K562 (cell line): ENCODE measurements at regions not wholly inside any gene's neighbourhood (a gene's known extent, or its start where the extent isn't known, plus 50 kb on each side); places are given as distances from the start of the nearest gene placed in this dataset.
A peak's percentile ranks its signal among the peaks of the same experiment; 100 is the strongest.

Source experiments
- CHD7 ChIP-seq: fragments of 200-600 bp; sonication (generic); IDR thresholded peaks from one replicate; pipeline ENCODE4 v1.6.1; 2012; ENCODE audit warnings: mild to moderate bottlenecking, low read depth, low read length, inconsistent platforms
- CTBP1 ChIP-seq: fragments of 450-650 bp; IDR thresholded peaks from 2 replicates; pipeline ENCODE4 v1.6.1; 2016; ENCODE audit warnings: borderline replicate concordance
- MAFK ChIP-seq: IDR thresholded peaks from 2 replicates; pipeline ENCODE4 v1.6.1; 2011; ENCODE audit warnings: low read length, improper control_type of control experiment
- RBM22 ChIP-seq: fragments of 200-400 bp; formaldehyde crosslinking; IDR thresholded peaks from 2 replicates; pipeline ENCODE4 v1.6.1; 2018; ENCODE audit warnings: low read length, low read depth; ENCODE audit not compliant: poor library complexity, severe bottlenecking
- TCF3 ChIP-seq: sonication (generic); formaldehyde crosslinking; IDR thresholded peaks from 2 replicates; pipeline ENCODE4 v1.4.0; 2020; ENCODE audit warnings: mild to moderate bottlenecking, missing genetic modification reagents
- ZNF12 ChIP-seq: sonication (generic); formaldehyde crosslinking; IDR thresholded peaks from 2 replicates; pipeline ENCODE4 v1.4.0; 2020; ENCODE audit warnings: mild to moderate bottlenecking, missing genetic modification reagents
- ZNF134 ChIP-seq: fragments of 250-450 bp; sonication (Bioruptor Pico); conservative IDR thresholded peaks from 2 replicates; pipeline ENCODE4 v1.4.0; 2020
- ZNF217 ChIP-seq: sonication (generic); formaldehyde crosslinking; IDR thresholded peaks from 2 replicates; pipeline ENCODE4 v1.8.0; 2022; ENCODE audit warnings: mild to moderate bottlenecking, missing genetic modification reagents
- ZNF57 ChIP-seq: fragments of 450-650 bp; formaldehyde crosslinking; IDR thresholded peaks from 2 replicates; pipeline ENCODE4 v1.4.0; 2020; ENCODE audit warnings: mild to moderate bottlenecking, moderate library complexity
- TF ChIP-seq, protein P1 (sequence below): fragments of 150-350 bp; conservative IDR thresholded peaks from 2 replicates; pipeline ENCODE4 v1.6.1; 2014; ENCODE audit warnings: low read length
- TF ChIP-seq, protein P2 (sequence below): sonication (generic); formaldehyde crosslinking; IDR thresholded peaks from 2 replicates; pipeline ENCODE4 v1.5.0; 2020; ENCODE audit warnings: missing genetic modification reagents
- TF ChIP-seq, protein P3 (sequence below), 2 experiments: fragments of 450-650 bp in 1 of 2; sonication (generic) in 1 of 2; formaldehyde crosslinking in 1 of 2; IDR thresholded peaks in 1 of 2; conservative IDR thresholded peaks in 1 of 2; 2 replicates each; pipeline versions ENCODE4 v1.6.1 to v1.8.1; 2016 to 2023; ENCODE audit warnings: mild to moderate bottlenecking in 2 of 2, moderate library complexity in 2 of 2, inconsistent platforms in 1 of 2, missing genetic modification reagents in 1 of 2

DNA sequence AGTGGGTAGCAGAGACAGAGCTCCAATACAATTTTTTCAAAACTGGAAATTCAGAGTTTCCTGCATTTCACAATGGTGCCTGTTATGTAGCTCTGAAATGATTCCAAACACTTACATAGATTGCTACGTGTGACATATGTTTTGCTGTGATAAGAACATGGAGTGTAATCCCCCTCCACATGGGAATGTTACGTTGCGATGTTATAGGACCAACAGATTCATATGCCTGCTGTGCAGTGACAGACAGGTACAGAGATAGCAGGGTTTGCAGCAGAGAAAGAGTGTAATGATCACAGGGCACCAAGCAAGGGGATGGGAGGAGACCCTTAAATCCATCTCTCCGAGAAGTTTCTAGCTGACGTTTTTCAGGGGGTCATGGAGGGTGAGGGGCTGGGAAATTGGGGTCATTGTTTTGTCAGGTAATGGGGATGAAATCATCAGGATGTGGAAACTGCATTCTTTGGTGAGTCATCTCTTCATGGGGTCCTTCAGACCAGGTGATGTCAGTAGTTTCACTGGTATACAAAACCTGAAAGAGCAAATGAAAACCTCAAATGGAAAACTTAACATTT is 76.6 kb upstream of the OSBPL8 start (continued):
- no peak for TF ChIP-seq CHD7
- TF ChIP-seq, protein P1, sequence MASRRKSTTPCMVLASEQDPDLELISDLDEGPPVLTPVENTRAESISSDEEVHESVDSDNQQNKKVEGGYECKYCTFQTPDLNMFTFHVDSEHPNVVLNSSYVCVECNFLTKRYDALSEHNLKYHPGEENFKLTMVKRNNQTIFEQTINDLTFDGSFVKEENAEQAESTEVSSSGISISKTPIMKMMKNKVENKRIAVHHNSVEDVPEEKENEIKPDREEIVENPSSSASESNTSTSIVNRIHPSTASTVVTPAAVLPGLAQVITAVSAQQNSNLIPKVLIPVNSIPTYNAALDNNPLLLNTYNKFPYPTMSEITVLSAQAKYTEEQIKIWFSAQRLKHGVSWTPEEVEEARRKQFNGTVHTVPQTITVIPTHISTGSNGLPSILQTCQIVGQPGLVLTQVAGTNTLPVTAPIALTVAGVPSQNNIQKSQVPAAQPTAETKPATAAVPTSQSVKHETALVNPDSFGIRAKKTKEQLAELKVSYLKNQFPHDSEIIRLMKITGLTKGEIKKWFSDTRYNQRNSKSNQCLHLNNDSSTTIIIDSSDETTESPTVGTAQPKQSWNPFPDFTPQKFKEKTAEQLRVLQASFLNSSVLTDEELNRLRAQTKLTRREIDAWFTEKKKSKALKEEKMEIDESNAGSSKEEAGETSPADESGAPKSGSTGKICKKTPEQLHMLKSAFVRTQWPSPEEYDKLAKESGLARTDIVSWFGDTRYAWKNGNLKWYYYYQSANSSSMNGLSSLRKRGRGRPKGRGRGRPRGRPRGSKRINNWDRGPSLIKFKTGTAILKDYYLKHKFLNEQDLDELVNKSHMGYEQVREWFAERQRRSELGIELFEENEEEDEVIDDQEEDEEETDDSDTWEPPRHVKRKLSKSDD: no peak
- TF ChIP-seq RBM22: no peak
- peak; percentile 82 for TF ChIP-seq TCF3 (CRISPR knock-in tag)
- TF ChIP-seq MAFK: no peak
- TF ChIP-seq ZNF134 (CRISPR knock-in tag): no peak
- TF ChIP-seq, protein P2, sequence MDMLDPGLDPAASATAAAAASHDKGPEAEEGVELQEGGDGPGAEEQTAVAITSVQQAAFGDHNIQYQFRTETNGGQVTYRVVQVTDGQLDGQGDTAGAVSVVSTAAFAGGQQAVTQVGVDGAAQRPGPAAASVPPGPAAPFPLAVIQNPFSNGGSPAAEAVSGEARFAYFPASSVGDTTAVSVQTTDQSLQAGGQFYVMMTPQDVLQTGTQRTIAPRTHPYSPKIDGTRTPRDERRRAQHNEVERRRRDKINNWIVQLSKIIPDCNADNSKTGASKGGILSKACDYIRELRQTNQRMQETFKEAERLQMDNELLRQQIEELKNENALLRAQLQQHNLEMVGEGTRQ: no peak
- TF ChIP-seq ZNF217 (CRISPR knock-in tag): no peak
- no peak for TF ChIP-seq ZNF12 (CRISPR knock-in tag)
- TF ChIP-seq, protein P3, sequence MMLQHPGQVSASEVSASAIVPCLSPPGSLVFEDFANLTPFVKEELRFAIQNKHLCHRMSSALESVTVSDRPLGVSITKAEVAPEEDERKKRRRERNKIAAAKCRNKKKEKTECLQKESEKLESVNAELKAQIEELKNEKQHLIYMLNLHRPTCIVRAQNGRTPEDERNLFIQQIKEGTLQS (IDR thresholded peaks at IDR 0.05): peak; percentile 91
- TF ChIP-seq, protein P3 (CRISPR knock-in tag; conservative IDR thresholded peaks at IDR 0.05): no peak
- TF ChIP-seq CTBP1: peak; percentile 54; the same call in 1 of the 2 replicates
- TF ChIP-seq ZNF57 (CRISPR knock-in tag): no peak
